Fibroblast of villous mesenchyme (primary cell): ENCODE measurements at regions not wholly inside any gene's neighbourhood (a gene's known extent, or its start where the extent isn't known, plus 50 kb on each side); places are given as distances from the start of the nearest gene placed in this dataset.

Source experiments
- DNase-seq: peaks from one replicate; pipeline ENCODE4 v3.0.0-alpha.2; 2010; ENCODE audit warnings: low read depth
- H3K4me3 ChIP-seq: 2 replicates; pipeline ENCODE4 v1.5.1; 2011; ENCODE audit warnings: low read depth, mild to moderate bottlenecking, low read length
- CTCF ChIP-seq: IDR thresholded peaks from 2 replicates; pipeline ENCODE4 v1.5.1; 2012; ENCODE audit warnings: low read depth, mild to moderate bottlenecking, low read length; ENCODE audit not compliant: insufficient read depth

GRCh38 chr2:52356556-52356955 is 1324.6 kb upstream of the NRXN1 start:
- no peak for TF ChIP-seq CTCF
- no peak for DNase-seq
- no peak overlapping the region for H3K4me3 ChIP-seq

GRCh38 chr2:52347292-52347691 is 1315.4 kb upstream of the NRXN1 start:
- no peak overlapping the region for H3K4me3 ChIP-seq
- no peak for DNase-seq
- no peak for TF ChIP-seq CTCF

- DNase-seq: no peak
- no peak overlapping the region for H3K4me3 ChIP-seq
- TF ChIP-seq CTCF: no peak
Observed at GRCh38 chr2:52345676-52346075, 1313.7 kb upstream of the NRXN1 start.

GRCh38 chr2:52345082-52345481 is 1313.2 kb upstream of the NRXN1 start:
- no peak for TF ChIP-seq CTCF
- no peak overlapping the region for H3K4me3 ChIP-seq
- DNase-seq: no peak

GRCh38 chr2:52343706-52344266 is 1311.9 kb upstream of the NRXN1 start:
- DNase-seq: no peak
- TF ChIP-seq CTCF: no peak
- no peak overlapping the region for H3K4me3 ChIP-seq

- TF ChIP-seq CTCF: no peak
- H3K4me3 ChIP-seq: no peak overlapping the region
- DNase-seq: no peak
Observed at GRCh38 chr2:52343010-52343409, 1311.1 kb upstream of the NRXN1 start.

GRCh38 chr2:52342458-52342857 is 1310.5 kb upstream of the NRXN1 start:
- no peak for DNase-seq
- no peak overlapping the region for H3K4me3 ChIP-seq
- no peak for TF ChIP-seq CTCF
